ENCODE measurements at regions not wholly inside any gene's neighbourhood (a gene's known extent, or its start where the extent isn't known, plus 50 kb on each side); places are given as distances from the start of the nearest gene placed in this dataset.

- no peak for DNase-seq (ENCODE audit: low spot score)
- no peaks in the 10 kb centered on the region for H3K79me2 ChIP-seq (replicated peaks; ENCODE audit: insufficient read depth)
Measured at GRCh38 chr14:41073544-41073943, 533.1 kb upstream of the LRFN5 start.

GRCh38 chr14:41072776-41073175, 533.9 kb upstream of the LRFN5 start:
- H3K4me3 ChIP-seq, result no peak overlapping the region
- Mint-ChIP-seq H3K36me3 (ENCODE audit: low read depth) (no peaks in the 10 kb centered on the region), H3K4me1 (no peaks in the 10 kb centered on the region), H3K27me3 (ENCODE audit: insufficient read depth, low read depth, poor library complexity) (no peaks in the 10 kb centered on the region), H3K27ac (no peak overlapping the region), H3K4me3 (no peak overlapping the region), H3K9me3 (no peaks in the 10 kb centered on the region)
- no peak overlapping the region for H2AFZ ChIP-seq
- TF ChIP-seq ZNF331 (CRISPR knock-in tag; IDR thresholded peaks at IDR 0.05; ENCODE audit: low read depth) (no peak), EZH2 (IDR thresholded peaks at IDR 0.05; ENCODE audit: low read depth, unreplicated experiment) (no peak), CTCF (conservative IDR thresholded peaks at IDR 0.05; ENCODE audit: low read depth in 2 of 2) (no peak), ZNF462 (CRISPR knock-in tag; IDR thresholded peaks at IDR 0.05) (no peak), NANOG (IDR thresholded peaks at IDR 0.05; ENCODE audit: borderline replicate concordance) (no peak), ZNF114 (CRISPR knock-in tag; IDR thresholded peaks at IDR 0.05) (no peak), CREB1 (CRISPR knock-in tag; IDR thresholded peaks at IDR 0.05; ENCODE audit: low read depth) (no peak), STAT1 (IDR thresholded peaks at IDR 0.05; ENCODE audit: unreplicated experiment) (no peak)
- no peak overlapping the region for H3K27ac ChIP-seq (ENCODE audit: low read depth)
- no peaks in the 10 kb centered on the region for H3K4me1 ChIP-seq (ENCODE audit: insufficient read depth)
- H3K79me2 ChIP-seq (replicated peaks; ENCODE audit: insufficient read depth), result no peaks in the 10 kb centered on the region
- H4K20me1 ChIP-seq (replicated peaks; ENCODE audit: insufficient read depth), result no peaks in the 10 kb centered on the region
- H3K4me2 ChIP-seq, result no peak overlapping the region
- H3F3A ChIP-seq (replicated peaks; ENCODE audit: low read depth), result no peaks in the 10 kb centered on the region
- no peaks in the 10 kb centered on the region for H3K27me3 ChIP-seq (ENCODE audit: insufficient read depth)
- ATAC-seq, result no peak
- no peaks in the 10 kb centered on the region for H3K36me3 ChIP-seq (ENCODE audit: insufficient read depth)
- H3K9me2 ChIP-seq (ENCODE audit: insufficient read depth), result no peaks in the 10 kb centered on the region
- no peak for DNase-seq (ENCODE audit: low spot score)

More at GRCh38 chr14:41073544-41073943, 533.1 kb upstream of the LRFN5 start:
- no peak overlapping the region for H3K4me3 Mint-ChIP-seq
- H3F3A ChIP-seq (replicated peaks; ENCODE audit: low read depth), result no peaks in the 10 kb centered on the region
- ATAC-seq, result no peak
- H3K27me3 ChIP-seq (ENCODE audit: insufficient read depth), result no peaks in the 10 kb centered on the region
- no peak overlapping the region for H3K4me3 ChIP-seq
- H3K4me2 ChIP-seq, result no peak overlapping the region
- no peaks in the 10 kb centered on the region for H3K36me3 ChIP-seq (ENCODE audit: insufficient read depth)
- H3K27ac Mint-ChIP-seq, result no peak overlapping the region
- H3K36me3 Mint-ChIP-seq (ENCODE audit: low read depth), result no peaks in the 10 kb centered on the region
- no peak overlapping the region for H3K27ac ChIP-seq (ENCODE audit: low read depth)
- H3K9me2 ChIP-seq (ENCODE audit: insufficient read depth), result no peaks in the 10 kb centered on the region
- H3K4me1 ChIP-seq (ENCODE audit: insufficient read depth), result no peaks in the 10 kb centered on the region
- H3K4me1 Mint-ChIP-seq, result no peaks in the 10 kb centered on the region
- H2AFZ ChIP-seq, result no peak overlapping the region
- TF ChIP-seq CREB1 (CRISPR knock-in tag; IDR thresholded peaks at IDR 0.05; ENCODE audit: low read depth) (no peak), ZNF331 (CRISPR knock-in tag; IDR thresholded peaks at IDR 0.05; ENCODE audit: low read depth) (no peak), STAT1 (IDR thresholded peaks at IDR 0.05; ENCODE audit: unreplicated experiment) (no peak), POLR2AphosphoS5 (IDR thresholded peaks at IDR 0.05; ENCODE audit: low read depth) (no peak), EZH2 (IDR thresholded peaks at IDR 0.05; ENCODE audit: low read depth, unreplicated experiment) (no peak), NANOG (IDR thresholded peaks at IDR 0.05; ENCODE audit: borderline replicate concordance) (no peak), EZH2phosphoT487 (IDR thresholded peaks at IDR 0.05; ENCODE audit: unreplicated experiment) (no peak)
- H3K27me3 Mint-ChIP-seq (ENCODE audit: insufficient read depth, low read depth, poor library complexity), result no peaks in the 10 kb centered on the region
- H4K20me1 ChIP-seq (replicated peaks; ENCODE audit: insufficient read depth), result no peaks in the 10 kb centered on the region
- no peaks in the 10 kb centered on the region for H3K9me3 Mint-ChIP-seq

Data from GM23338 (cell line).